Dermis microvascular lymphatic vessel endothelial cell (primary cell): ENCODE measurements at regions not wholly inside any gene's neighbourhood (a gene's known extent, or its start where the extent isn't known, plus 50 kb on each side); places are given as distances from the start of the nearest gene placed in this dataset.
"Not testable (repeated sequence)": the region's sequence is repeated elsewhere in the genome, so short reads cannot be mapped to it uniquely, and the experiment has no call there.

Experiments used
- DNase-seq, 2 donors: peaks; one replicate each; pipeline versions ENCODE4 v3.0.0 to v3.0.0-alpha.2; 2010; ENCODE audit warnings: low read depth in 2 of 2

DNA sequence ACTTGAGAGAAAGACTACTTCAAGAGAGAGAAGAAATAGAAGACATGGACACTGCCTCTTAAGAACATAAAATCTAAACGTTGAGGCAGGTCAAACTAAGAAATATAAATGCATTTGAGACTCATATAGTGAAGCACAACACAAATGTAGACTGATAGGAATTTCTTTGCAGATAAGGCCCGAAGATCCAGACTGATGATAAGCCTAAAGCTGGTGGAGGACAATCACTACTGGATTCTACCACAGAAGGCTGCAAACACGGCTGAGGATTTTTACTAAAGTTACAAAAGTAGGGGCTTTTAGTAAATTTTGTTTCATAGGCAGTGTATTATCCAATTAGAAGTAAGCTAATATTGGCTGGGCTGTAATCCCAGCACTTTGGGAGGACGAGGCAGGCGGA is 278.3 kb downstream of the RAP2B start:
- no peak for DNase-seq

- DNase-seq, result no peak
Observed at GRCh38 chr3:153442386-153442785, 280.4 kb downstream of the RAP2B start.

DNA sequence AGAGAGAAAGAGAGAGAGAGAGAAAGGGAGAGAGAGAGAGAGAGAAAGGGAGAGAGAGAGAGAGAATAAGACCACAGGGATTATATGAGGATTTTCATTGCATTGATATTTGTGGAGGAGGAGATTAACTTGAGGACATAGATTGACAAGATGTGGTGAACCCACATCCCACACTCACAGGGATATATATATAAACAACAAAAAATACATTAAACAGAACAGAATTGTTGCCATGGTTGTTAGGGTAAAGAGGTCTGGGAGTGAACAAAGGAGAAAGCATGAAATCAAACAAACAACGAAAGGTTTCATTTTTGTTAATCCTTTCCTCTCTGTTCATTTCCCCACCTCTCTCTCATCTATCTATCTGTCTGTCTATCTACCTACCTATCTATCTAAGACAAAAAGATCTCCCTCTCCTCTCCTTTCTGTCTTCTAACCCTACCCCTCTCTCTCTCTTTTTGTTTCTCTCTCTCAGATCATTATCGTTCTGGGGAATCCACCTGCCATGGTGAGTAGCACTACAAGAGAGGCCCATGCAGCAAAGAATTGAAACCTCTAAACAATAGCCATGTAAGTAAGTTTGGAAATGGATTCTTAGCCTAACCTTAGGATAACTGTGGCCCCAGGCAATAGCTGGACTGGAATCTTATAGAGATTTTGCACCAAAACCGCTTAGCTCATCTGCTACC is 280.9 kb downstream of the RAP2B start:
- no peak for DNase-seq

GRCh38 chr3:153443961-153444360 is 281.9 kb downstream of the RAP2B start:
- DNase-seq, result peak in 1 of 2 donors; percentile 43

- DNase-seq, result no peak
Observed at GRCh38 chr3:153445817-153446216, 283.8 kb downstream of the RAP2B start.

DNA sequence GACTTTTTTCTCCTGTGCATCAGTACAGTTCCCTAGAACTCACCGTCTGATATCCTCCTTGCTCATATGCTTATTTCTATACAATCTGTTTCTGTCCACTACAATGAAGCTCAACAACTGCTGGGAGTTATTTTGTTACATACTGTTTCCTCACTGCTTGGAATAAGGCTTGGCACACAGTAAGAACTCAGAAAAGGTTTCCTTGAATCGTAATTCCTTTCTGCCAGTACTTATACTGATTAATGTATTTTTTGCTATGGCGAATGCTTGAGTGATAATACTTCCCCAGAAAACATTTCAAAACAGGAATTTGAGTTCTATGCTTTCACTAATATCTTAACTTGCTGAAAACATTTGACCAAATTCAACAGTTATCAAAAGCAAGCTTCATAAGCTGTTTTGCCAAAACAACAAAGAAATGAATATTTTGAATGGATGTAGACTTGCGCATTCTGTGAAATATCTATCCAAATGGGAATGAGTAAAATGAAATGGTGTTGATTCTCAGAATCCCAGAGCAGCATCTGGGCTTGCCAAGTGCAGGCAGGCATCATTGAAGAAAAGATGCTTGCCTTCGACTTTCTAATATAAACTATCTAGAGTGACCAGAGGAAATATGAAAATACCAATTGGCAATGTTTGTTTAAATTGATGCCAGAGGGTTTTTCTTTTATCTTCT is 286.3 kb downstream of the RAP2B start:
- DNase-seq, result no peak

DNA sequence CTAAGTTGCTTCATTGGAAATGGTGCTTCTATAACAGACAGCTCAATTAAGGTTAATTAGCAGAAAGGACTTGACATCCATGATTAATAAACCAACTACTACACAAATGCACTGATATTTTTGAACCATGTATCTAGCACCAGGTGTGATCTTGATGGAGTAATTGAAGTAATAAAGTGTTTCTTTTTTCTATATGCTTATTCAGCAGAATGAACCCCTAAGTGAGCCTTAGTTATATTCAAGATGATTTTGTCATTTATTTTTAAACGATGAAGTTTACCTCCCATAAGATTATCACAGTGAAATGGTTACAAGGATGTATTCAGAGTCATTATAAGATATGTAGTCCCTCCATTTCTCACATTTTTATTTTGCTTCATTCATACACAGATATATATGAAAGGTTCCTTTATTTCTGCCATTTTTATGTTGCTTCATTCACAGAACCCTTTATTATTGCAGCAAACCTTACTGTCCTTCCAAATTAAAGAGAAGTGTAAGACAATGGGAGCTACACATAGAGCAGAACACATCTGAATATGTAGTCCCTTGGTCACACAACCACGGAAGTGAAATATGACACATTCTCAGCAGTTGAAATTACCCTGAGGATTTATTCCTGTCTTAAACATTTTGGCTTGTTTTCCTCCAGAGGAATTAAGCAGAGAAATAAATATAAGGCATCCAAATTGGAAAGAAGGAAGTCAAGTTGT is 295.0 kb downstream of the RAP2B start:
- no peak for DNase-seq

DNA sequence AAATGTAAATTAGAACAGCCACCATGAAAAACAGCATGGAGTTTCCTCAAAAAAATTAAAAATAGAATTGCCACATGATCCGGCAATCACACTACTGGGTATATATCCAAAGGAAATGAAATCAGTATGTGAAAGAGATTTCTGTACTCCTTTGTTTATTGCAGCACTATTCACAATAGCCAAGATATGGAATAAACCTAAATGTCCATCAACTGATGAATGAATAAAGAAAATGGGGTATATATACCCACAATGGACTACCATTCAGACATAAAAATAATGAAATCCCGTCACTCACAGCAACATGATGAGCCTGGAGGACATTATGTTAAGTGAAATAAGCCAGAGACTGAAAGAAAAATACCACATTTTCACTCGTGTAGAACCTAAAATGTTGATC is 296.9 kb downstream of the RAP2B start:
- no peak for DNase-seq

GRCh38 chr3:153462545-153462944 is 300.5 kb downstream of the RAP2B start:
- no peak for DNase-seq

GRCh38 chr3:153463895-153464294 is 301.9 kb downstream of the RAP2B start:
- DNase-seq, result no peak

- no peak for DNase-seq
Observed at GRCh38 chr3:153469162-153469561, 307.1 kb downstream of the RAP2B start.

DNA sequence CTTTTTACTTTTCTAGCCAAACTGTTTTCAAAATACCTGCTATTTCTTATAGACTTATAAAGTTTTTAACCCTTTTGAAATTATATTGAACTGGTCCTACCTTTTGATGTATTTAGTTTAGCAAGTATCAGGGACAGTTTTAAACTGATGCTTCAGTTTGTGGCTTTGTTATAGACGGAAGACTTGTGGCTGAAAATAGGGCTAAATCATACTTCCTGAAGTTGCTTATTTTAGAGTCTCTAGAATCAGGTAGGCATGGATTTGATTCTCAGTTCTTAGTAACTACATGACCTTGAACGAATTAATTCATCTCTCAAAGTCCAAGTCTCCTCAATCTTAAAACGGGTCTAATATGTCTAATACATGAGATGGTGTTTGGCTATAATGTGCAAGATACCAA is 322.8 kb downstream of the RAP2B start:
- DNase-seq, result no peak

- DNase-seq, result no peak
Observed at GRCh38 chr3:153495422-153495821, 333.4 kb downstream of the RAP2B start.

GRCh38 chr3:153502682-153503081 is 340.7 kb downstream of the RAP2B start:
- no peak for DNase-seq

GRCh38 chr3:153503873-153504272 is 341.8 kb downstream of the RAP2B start:
- no peak for DNase-seq

GRCh38 chr3:153506205-153506604 is 344.2 kb downstream of the RAP2B start:
- not testable (repeated sequence) for DNase-seq

DNA sequence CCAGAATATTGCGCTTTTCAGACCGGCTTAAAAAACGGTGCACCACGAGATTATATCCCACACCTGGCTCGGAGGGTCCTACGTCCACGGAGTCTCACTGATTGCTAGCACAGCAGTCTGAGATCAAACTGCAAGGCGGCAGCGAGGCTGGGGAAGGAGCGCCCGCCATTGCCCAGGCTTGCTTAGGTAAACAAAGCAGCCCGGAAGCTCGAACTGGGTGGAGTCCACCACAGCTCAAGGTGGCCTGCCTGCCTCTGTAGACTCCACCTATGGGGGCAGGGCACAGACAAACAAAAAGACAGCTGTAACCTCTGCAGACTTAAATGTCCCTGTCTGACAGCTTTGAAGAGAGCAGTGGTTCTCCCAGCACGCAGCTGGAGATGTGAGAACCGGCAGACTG is 344.7 kb downstream of the RAP2B start:
- DNase-seq, result not testable (repeated sequence)

DNA sequence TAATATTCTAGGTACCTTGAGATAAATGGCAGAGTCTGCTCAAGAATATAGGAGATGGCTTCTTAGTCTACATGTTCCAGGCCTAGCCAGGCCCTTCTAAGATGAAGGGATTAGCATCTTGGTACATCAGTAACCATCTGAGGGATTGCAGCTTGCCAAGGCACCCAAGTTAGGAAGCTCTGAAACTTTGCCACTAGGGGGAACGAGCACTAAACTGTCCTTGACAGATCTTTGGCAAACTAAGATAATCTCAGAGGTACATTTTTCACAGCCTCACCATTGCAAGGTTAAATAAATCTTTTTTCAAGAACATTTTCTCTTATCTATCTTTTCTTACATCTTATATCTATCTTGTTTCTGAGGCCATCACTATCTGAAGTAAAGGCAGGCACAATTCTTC is 351.2 kb downstream of the RAP2B start:
- DNase-seq, result peak in 1 of 2 donors; percentile 28

- DNase-seq, result no peak
Observed at GRCh38 chr3:153528473-153528872, 366.4 kb downstream of the RAP2B start.

DNA sequence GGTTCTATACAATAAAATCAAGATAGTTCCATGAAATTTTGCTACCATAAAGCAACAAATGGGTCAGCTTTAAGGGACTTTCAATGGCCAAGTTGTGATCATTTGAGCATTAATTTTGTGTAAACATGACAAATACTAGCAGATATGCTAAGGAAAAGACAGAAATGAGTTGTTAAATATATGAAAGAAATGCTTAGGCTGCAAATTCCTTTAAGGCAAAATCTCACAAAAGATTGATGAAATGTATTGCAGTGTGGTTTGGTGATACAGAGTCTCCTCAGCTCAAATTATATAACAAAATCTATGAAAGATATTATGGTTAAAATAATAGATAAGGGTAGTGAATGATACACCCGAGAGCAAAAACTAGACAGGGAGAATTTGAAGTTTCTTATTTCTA is 377.2 kb downstream of the RAP2B start:
- DNase-seq, result no peak

DNA sequence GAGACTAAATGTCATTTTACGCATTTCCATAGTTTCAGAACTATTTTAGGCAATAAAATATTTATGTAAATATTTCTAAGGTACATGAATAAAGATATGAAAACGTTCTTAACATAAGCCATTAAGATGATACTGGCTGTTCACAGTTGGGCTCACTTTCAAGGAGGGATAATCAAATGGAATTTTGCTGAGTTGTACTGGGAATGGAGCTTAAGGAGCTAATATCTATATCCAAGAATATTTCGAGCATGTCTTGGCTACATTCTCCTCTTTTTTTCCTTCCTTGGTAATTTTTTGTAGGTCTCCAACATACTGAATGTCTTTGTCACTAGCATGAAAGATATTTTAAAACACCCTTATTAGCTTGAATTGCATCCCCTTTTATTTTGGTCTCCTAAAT is 383.4 kb downstream of the RAP2B start:
- no peak for DNase-seq

DNA sequence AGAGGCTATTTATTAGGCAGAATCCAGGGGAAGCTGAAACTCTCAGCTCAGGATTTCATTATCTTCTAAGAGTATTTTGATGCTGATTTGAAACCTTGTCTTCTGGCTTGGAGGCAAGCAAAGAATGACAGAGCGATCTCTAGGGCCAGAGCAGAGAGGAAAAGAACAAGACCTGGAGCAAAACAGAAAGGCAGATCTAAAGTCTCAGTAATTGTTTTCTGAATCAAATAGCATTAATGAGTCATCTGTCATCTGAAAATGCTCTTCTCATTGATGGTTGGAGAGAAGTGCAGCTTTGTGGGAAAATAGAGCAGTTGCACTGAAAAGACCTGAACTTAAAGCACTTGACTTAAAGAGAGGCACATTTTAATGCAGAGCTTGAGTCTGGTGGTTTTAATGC is 385.9 kb downstream of the RAP2B start:
- DNase-seq, result no peak

DNA sequence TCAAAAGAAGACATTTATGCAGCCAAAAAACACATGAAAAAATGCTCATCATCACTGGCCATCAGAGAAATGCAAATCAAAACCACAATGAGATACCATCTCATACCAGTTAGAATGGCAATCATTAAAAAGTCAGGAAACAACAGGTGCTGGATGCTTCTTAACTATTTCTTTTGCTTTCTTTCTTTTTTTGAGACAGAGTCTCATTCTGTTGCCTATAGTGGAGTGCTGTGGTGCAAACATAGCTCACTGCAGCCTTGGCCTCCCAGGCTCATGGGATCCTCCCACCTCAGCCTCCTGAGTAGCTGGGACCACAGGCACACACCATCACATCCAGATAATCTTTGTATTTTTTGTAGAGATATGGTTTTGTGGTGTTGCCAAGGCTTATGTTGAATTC is 387.7 kb downstream of the RAP2B start:
- DNase-seq, result not testable (repeated sequence)
